Activated CD8-positive, alpha-beta T cell treated with anti-CD3 and anti-CD28 coated beads, Interleukin-2, amount 10 ng/mL, durations not matched to agents 7 days and 5 days (primary cell): ENCODE measurements at regions not wholly inside any gene's neighbourhood (a gene's known extent, or its start where the extent isn't known, plus 50 kb on each side); places are given as distances from the start of the nearest gene placed in this dataset.

Experiments used
- ATAC-seq: fragments of 150-1000 bp; cut with Tn5 transposase; one replicate; pipeline ENCODE4 v1.10.0; 2021; ENCODE audit warnings: moderate library complexity
- CTCF ChIA-PET: fragments of 350-600 bp; sonication (Branson Sonifier 250); formaldehyde crosslinking; loops from one replicate; lab custom pipeline; 2021; ENCODE audit warnings: antibody characterized with exemption; lab: Charles Lee
- POLR2A ChIA-PET: fragments of 350-600 bp; sonication (Branson Sonifier 250); formaldehyde crosslinking; loops from one replicate; lab custom pipeline; 2021; ENCODE audit warnings: antibody characterized with exemption; lab: Charles Lee
- DNase-seq: peaks from one replicate; pipeline ENCODE4 v3.0.0-alpha.2; 2020
- H3K27ac Mint-ChIP-seq: one replicate; pipeline ENCODE4 v1.8.0; 2021; ENCODE audit warnings: mild to moderate bottlenecking, mixed read lengths
- H3K27me3 Mint-ChIP-seq: one replicate; pipeline ENCODE4 v1.8.0; 2021; ENCODE audit warnings: low read depth, mixed read lengths
- H3K36me3 Mint-ChIP-seq: one replicate; pipeline ENCODE4 v1.8.0; 2021; ENCODE audit warnings: low read depth, mixed read lengths
- H3K4me1 Mint-ChIP-seq: one replicate; pipeline ENCODE4 v1.8.0; 2021; ENCODE audit warnings: low read depth, mixed read lengths
- H3K4me3 Mint-ChIP-seq: one replicate; pipeline ENCODE4 v1.8.0; 2021; ENCODE audit warnings: mild to moderate bottlenecking, mixed read lengths
- H3K9me3 Mint-ChIP-seq: one replicate; pipeline ENCODE4 v1.8.0; 2022; ENCODE audit warnings: mixed read lengths; ENCODE audit not compliant: insufficient read depth

- H3K36me3 Mint-ChIP-seq: no peaks in the 10 kb centered on the region
- ChIA-PET CTCF (no interaction called here), POLR2A (no interaction called here)
- H3K27ac Mint-ChIP-seq: no peak overlapping the region
- DNase-seq: no peak
- no peak for ATAC-seq
- no peak overlapping the region for H3K4me3 Mint-ChIP-seq
- H3K27me3 Mint-ChIP-seq: peaks cover 4% of the 10 kb centered on the region
- no peaks in the 10 kb centered on the region for H3K9me3 Mint-ChIP-seq
- no peaks in the 10 kb centered on the region for H3K4me1 Mint-ChIP-seq
Observed at GRCh38 chr7:12764458-12764891, 77.0 kb downstream of the ARL4A start.

- no peak for ATAC-seq
- Mint-ChIP-seq H3K4me3 (no peak overlapping the region), H3K4me1 (no peaks in the 10 kb centered on the region), H3K36me3 (no peaks in the 10 kb centered on the region), H3K27ac (no peak overlapping the region), H3K27me3 (peaks cover 8% of the 10 kb centered on the region), H3K9me3 (no peaks in the 10 kb centered on the region)
- DNase-seq: no peak
- ChIA-PET CTCF (no interaction called here), POLR2A (no interaction called here)
Observed at GRCh38 chr7:12765431-12766100, 78.1 kb downstream of the ARL4A start.

- Mint-ChIP-seq H3K27ac (no peak overlapping the region), H3K36me3 (no peaks in the 10 kb centered on the region), H3K27me3 (peaks cover 8% of the 10 kb centered on the region), H3K9me3 (no peaks in the 10 kb centered on the region), H3K4me1 (no peaks in the 10 kb centered on the region), H3K4me3 (no peak overlapping the region)
- ATAC-seq (no peak), DNase-seq (no peak)
- CTCF ChIA-PET: no interaction called here
- POLR2A ChIA-PET: no interaction called here
Observed at GRCh38 chr7:12766416-12766815, 79.0 kb downstream of the ARL4A start.

GRCh38 chr7:12768948-12769347 lies 81.5 kb downstream of the ARL4A start:
- POLR2A ChIA-PET: no interaction called here

GRCh38 chr7:12769444-12769843 lies 82.0 kb downstream of the ARL4A start:
- Mint-ChIP-seq H3K4me3 (no peak overlapping the region), H3K27me3 (peaks cover 12% of the 10 kb centered on the region), H3K9me3 (no peaks in the 10 kb centered on the region), H3K36me3 (no peaks in the 10 kb centered on the region), H3K4me1 (no peaks in the 10 kb centered on the region), H3K27ac (no peak overlapping the region)
- ChIA-PET CTCF (no interaction called here), POLR2A (no interaction called here)
- ATAC-seq (no peak), DNase-seq (no peak)

More at GRCh38 chr7:12768948-12769347, 81.5 kb downstream of the ARL4A start:
- Mint-ChIP-seq H3K36me3 (no peaks in the 10 kb centered on the region), H3K4me3 (no peak overlapping the region), H3K9me3 (no peaks in the 10 kb centered on the region), H3K27me3 (peaks cover 10% of the 10 kb centered on the region), H3K4me1 (no peaks in the 10 kb centered on the region), H3K27ac (no peak overlapping the region)
- ATAC-seq (no peak), DNase-seq (no peak)
- CTCF ChIA-PET: no interaction called here

- Mint-ChIP-seq H3K4me3 (no peak overlapping the region), H3K27me3 (peaks cover 14% of the 10 kb centered on the region), H3K9me3 (no peaks in the 10 kb centered on the region), H3K4me1 (no peaks in the 10 kb centered on the region), H3K27ac (no peak overlapping the region), H3K36me3 (no peaks in the 10 kb centered on the region)
- DNase-seq (no peak), ATAC-seq (no peak)
- POLR2A ChIA-PET: no interaction called here
- CTCF ChIA-PET: interaction anchor here (0.6 kb wide), 1 partner anchor 148 kb away, joined by 3 read pairs; no protein-coding TSS in a partner anchor
Observed at GRCh38 chr7:12770227-12770975, 83.0 kb downstream of the ARL4A start.

GRCh38 chr7:12771378-12771877 lies 84.0 kb downstream of the ARL4A start:
- DNase-seq (no peak), ATAC-seq (no peak)
- peaks cover 11% of the 10 kb centered on the region for H3K27me3 Mint-ChIP-seq
- ChIA-PET POLR2A (no interaction called here), CTCF (interaction anchor here (0.6 kb wide), 1 partner anchor 149 kb away, joined by 3 read pairs; no protein-coding TSS in a partner anchor)
- H3K36me3 Mint-ChIP-seq: no peaks in the 10 kb centered on the region
- H3K4me3 Mint-ChIP-seq: no peak overlapping the region
- H3K27ac Mint-ChIP-seq: no peak overlapping the region
- H3K9me3 Mint-ChIP-seq: no peaks in the 10 kb centered on the region
- H3K4me1 Mint-ChIP-seq: no peaks in the 10 kb centered on the region

- Mint-ChIP-seq H3K36me3 (no peaks in the 10 kb centered on the region), H3K9me3 (no peaks in the 10 kb centered on the region), H3K4me1 (no peaks in the 10 kb centered on the region), H3K27me3 (peaks cover 11% of the 10 kb centered on the region), H3K27ac (no peak overlapping the region), H3K4me3 (no peak overlapping the region)
- POLR2A ChIA-PET: no interaction called here
- CTCF ChIA-PET: interaction anchor here (1.2 to 1.6 kb wide), 2 partner anchors 86 to 248 kb away, joined by 3 read pairs; partner anchors contain the start of gene ARL4A
- DNase-seq: no peak
- no peak for ATAC-seq
Observed at GRCh38 chr7:12772768-12773167, 85.3 kb downstream of the ARL4A start.

GRCh38 chr7:12777257-12777656 lies 89.8 kb downstream of the ARL4A start:
- Mint-ChIP-seq H3K4me3 (no peak overlapping the region), H3K27me3 (peaks cover 6% of the 10 kb centered on the region), H3K4me1 (no peaks in the 10 kb centered on the region), H3K36me3 (no peaks in the 10 kb centered on the region), H3K27ac (no peak overlapping the region), H3K9me3 (no peaks in the 10 kb centered on the region)
- DNase-seq (no peak), ATAC-seq (no peak)
- CTCF ChIA-PET: no interaction called here
- POLR2A ChIA-PET: no interaction called here

- Mint-ChIP-seq H3K27me3 (no peaks in the 10 kb centered on the region), H3K4me1 (no peaks in the 10 kb centered on the region), H3K4me3 (no peak overlapping the region), H3K36me3 (no peaks in the 10 kb centered on the region), H3K27ac (no peak overlapping the region), H3K9me3 (no peaks in the 10 kb centered on the region)
- ChIA-PET POLR2A (no interaction called here), CTCF (no interaction called here)
- DNase-seq (no peak), ATAC-seq (no peak)
Observed at GRCh38 chr7:12779947-12780346, 92.5 kb downstream of the ARL4A start.

- no peaks in the 10 kb centered on the region for H3K36me3 Mint-ChIP-seq
- ChIA-PET POLR2A (no interaction called here), CTCF (no interaction called here)
- H3K4me3 Mint-ChIP-seq: no peak overlapping the region
- no peaks in the 10 kb centered on the region for H3K4me1 Mint-ChIP-seq
- H3K27ac Mint-ChIP-seq: no peak overlapping the region
- DNase-seq (no peak), ATAC-seq (no peak)
- H3K27me3 Mint-ChIP-seq: no peaks in the 10 kb centered on the region
- no peaks in the 10 kb centered on the region for H3K9me3 Mint-ChIP-seq
Observed at GRCh38 chr7:12783421-12784095, 96.1 kb downstream of the ARL4A start.

GRCh38 chr7:12785473-12785872 lies 98.0 kb downstream of the ARL4A start:
- Mint-ChIP-seq H3K4me1 (no peaks in the 10 kb centered on the region), H3K9me3 (no peaks in the 10 kb centered on the region), H3K36me3 (no peaks in the 10 kb centered on the region), H3K4me3 (no peak overlapping the region), H3K27me3 (no peaks in the 10 kb centered on the region), H3K27ac (no peak overlapping the region)
- ChIA-PET POLR2A (no interaction called here), CTCF (no interaction called here)
- DNase-seq: no peak
- no peak for ATAC-seq
